ENCODE measurements at regions not wholly inside any gene's neighbourhood (a gene's known extent, or its start where the extent isn't known, plus 50 kb on each side); places are given as distances from the start of the nearest gene placed in this dataset.

DNA sequence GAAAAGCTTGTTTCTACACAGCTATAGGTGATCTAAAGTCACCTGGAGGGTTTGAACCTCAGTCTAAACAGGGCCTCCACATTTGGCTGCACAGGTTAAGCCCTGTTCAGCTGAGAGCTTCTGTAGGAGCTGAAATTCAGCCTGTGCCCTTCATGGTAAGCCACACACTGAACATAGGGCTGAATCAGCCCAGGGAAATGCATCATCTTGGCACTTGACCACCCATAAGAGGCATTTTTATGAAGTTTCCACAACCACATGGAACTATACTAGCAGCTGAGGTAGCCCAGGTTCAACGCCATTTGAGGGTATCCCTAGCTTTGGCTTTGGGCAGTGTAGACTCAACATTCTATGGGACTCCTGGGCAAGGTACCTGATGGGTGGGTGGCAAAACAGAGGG lies 126.8 kb downstream of the FAM174B start:
- no peaks in the 10 kb centered on the region for H3K9me3 ChIP-seq (ENCODE audit: insufficient read depth, low read depth, low read length)
- H3K27me3 ChIP-seq (ENCODE audit: insufficient read depth, low read length): peaks cover 6% of the 10 kb centered on the region
- no peak overlapping the region for H3K4me2 ChIP-seq (ENCODE audit: low read length)
- Mint-ChIP-seq H3K27me3 (ENCODE audit: low read depth, unreplicated experiment) (peaks cover 29% of the 10 kb centered on the region), H3K4me3 (ENCODE audit: unreplicated experiment) (no peak overlapping the region), H3K4me1 (ENCODE audit: low read depth, unreplicated experiment) (no peaks in the 10 kb centered on the region), H3K9me3 (ENCODE audit: unreplicated experiment) (peaks cover 10% of the 10 kb centered on the region), H3K27ac (ENCODE audit: unreplicated experiment) (no peak overlapping the region), H3K36me3 (ENCODE audit: low read depth, unreplicated experiment) (peaks cover 2% of the 10 kb centered on the region)
- H3K4me1 ChIP-seq (ENCODE audit: insufficient read depth, low read length): no peaks in the 10 kb centered on the region
- no peak overlapping the region for H2AFZ ChIP-seq (ENCODE audit: low read depth, low read length)
- H3K27ac ChIP-seq (ENCODE audit: low read depth, low read length): no peak overlapping the region
- H3K9ac ChIP-seq (ENCODE audit: low read length): no peak overlapping the region
- no peaks in the 10 kb centered on the region for H3K79me2 ChIP-seq (ENCODE audit: insufficient read depth, low read length)
- DNase-seq (ENCODE audit: low read depth): peak; percentile 27
- no peak overlapping the region for H3K4me3 ChIP-seq (ENCODE audit: insufficient read depth, low read depth, low read length)
- H3K36me3 ChIP-seq (ENCODE audit: insufficient read depth, low read length): no peaks in the 10 kb centered on the region
- H4K20me1 ChIP-seq (ENCODE audit: insufficient read depth, low read length): no peaks in the 10 kb centered on the region
- no peak for FAIRE-seq
- TF ChIP-seq, protein P1, sequence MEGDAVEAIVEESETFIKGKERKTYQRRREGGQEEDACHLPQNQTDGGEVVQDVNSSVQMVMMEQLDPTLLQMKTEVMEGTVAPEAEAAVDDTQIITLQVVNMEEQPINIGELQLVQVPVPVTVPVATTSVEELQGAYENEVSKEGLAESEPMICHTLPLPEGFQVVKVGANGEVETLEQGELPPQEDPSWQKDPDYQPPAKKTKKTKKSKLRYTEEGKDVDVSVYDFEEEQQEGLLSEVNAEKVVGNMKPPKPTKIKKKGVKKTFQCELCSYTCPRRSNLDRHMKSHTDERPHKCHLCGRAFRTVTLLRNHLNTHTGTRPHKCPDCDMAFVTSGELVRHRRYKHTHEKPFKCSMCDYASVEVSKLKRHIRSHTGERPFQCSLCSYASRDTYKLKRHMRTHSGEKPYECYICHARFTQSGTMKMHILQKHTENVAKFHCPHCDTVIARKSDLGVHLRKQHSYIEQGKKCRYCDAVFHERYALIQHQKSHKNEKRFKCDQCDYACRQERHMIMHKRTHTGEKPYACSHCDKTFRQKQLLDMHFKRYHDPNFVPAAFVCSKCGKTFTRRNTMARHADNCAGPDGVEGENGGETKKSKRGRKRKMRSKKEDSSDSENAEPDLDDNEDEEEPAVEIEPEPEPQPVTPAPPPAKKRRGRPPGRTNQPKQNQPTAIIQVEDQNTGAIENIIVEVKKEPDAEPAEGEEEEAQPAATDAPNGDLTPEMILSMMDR (IDR thresholded peaks at IDR 0.05; ENCODE audit: insufficient read depth, low read depth, low read length): no peak
- TF ChIP-seq EZH2 (IDR thresholded peaks at IDR 0.05; ENCODE audit: insufficient read depth, low read length): no peak

DNA sequence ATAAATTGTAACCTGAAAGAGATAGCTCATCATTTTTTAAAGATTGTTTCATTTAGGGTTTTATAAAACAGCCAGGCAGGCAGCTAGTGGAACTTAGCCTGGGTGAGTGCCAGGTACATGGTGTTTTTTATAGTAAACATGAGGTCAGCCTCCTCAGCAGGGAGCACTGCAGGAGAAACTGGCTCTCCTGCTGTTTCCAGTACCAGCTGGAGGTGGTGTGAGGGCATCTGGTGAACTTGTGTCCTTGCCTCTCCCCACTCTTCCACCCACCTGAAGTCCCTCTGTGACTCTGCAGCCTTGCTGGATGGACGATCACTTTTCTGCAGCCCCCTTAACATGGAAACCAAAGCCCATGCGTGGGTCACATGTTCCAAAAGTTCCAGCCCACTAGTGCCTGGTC lies 128.4 kb downstream of the FAM174B start:
- FAIRE-seq (no peak), DNase-seq (ENCODE audit: low read depth) (no peak)
- Mint-ChIP-seq H3K4me3 (ENCODE audit: unreplicated experiment) (no peak overlapping the region), H3K9me3 (ENCODE audit: unreplicated experiment) (peaks cover 10% of the 10 kb centered on the region), H3K4me1 (ENCODE audit: low read depth, unreplicated experiment) (no peaks in the 10 kb centered on the region), H3K27ac (ENCODE audit: unreplicated experiment) (no peak overlapping the region), H3K36me3 (ENCODE audit: low read depth, unreplicated experiment) (peaks cover 2% of the 10 kb centered on the region), H3K27me3 (ENCODE audit: low read depth, unreplicated experiment) (peaks cover 29% of the 10 kb centered on the region)
- Histone ChIP-seq H3K79me2 (ENCODE audit: insufficient read depth, low read length) (no peaks in the 10 kb centered on the region), H3K4me1 (ENCODE audit: insufficient read depth, low read length) (no peaks in the 10 kb centered on the region), H4K20me1 (ENCODE audit: insufficient read depth, low read length) (no peaks in the 10 kb centered on the region), H2AFZ (ENCODE audit: low read depth, low read length) (no peak overlapping the region), H3K27ac (ENCODE audit: low read depth, low read length) (no peak overlapping the region), H3K36me3 (ENCODE audit: insufficient read depth, low read length) (no peaks in the 10 kb centered on the region), H3K27me3 (ENCODE audit: insufficient read depth, low read length) (peaks cover 6% of the 10 kb centered on the region), H3K4me2 (ENCODE audit: low read length) (no peak overlapping the region), H3K4me3 (ENCODE audit: insufficient read depth, low read depth, low read length) (no peak overlapping the region), H3K9ac (ENCODE audit: low read length) (no peak overlapping the region), H3K9me3 (ENCODE audit: insufficient read depth, low read depth, low read length) (no peaks in the 10 kb centered on the region)
- TF ChIP-seq EZH2 (IDR thresholded peaks at IDR 0.05; ENCODE audit: insufficient read depth, low read length): no peak
- TF ChIP-seq, protein P1 (IDR thresholded peaks at IDR 0.05; ENCODE audit: insufficient read depth, low read depth, low read length): no peak

DNA sequence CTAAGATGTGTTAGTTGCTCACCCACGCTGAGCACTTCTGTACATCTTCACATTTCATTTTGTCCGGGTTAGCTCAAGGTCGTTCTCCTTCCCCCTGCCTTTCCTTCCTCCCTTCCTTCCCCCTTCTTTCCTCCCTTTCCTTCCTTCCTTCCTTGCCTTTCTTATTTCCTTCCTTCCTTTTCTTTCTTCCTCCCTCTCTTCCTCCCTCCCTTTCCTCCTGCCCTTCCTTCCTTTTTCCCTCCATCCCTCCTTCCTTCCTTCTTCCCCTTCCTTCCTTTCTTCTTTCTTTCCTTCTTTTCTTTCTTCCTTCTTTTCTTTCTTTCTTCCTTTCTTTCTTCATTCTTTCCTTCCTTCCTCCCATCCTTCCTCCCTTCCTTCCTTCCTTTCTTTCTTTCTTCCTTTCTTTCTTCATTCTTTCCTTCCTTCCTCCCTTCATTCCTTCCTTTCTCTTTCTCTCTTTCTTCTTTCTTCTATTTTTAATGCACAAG lies 129.8 kb downstream of the FAM174B start:
- no peak for FAIRE-seq
- H3K27me3 Mint-ChIP-seq (ENCODE audit: low read depth, unreplicated experiment): peaks cover 18% of the 10 kb centered on the region
- Histone ChIP-seq H3K79me2 (ENCODE audit: insufficient read depth, low read length) (no peaks in the 10 kb centered on the region), H3K4me2 (ENCODE audit: low read length) (no peak overlapping the region), H4K20me1 (ENCODE audit: insufficient read depth, low read length) (no peaks in the 10 kb centered on the region), H3K4me1 (ENCODE audit: insufficient read depth, low read length) (no peaks in the 10 kb centered on the region), H2AFZ (ENCODE audit: low read depth, low read length) (no peak overlapping the region), H3K9ac (ENCODE audit: low read length) (no peak overlapping the region), H3K27ac (ENCODE audit: low read depth, low read length) (no peak overlapping the region), H3K4me3 (ENCODE audit: insufficient read depth, low read depth, low read length) (no peak overlapping the region), H3K27me3 (ENCODE audit: insufficient read depth, low read length) (peaks cover 4% of the 10 kb centered on the region), H3K36me3 (ENCODE audit: insufficient read depth, low read length) (no peaks in the 10 kb centered on the region), H3K9me3 (ENCODE audit: insufficient read depth, low read depth, low read length) (no peaks in the 10 kb centered on the region)
- H3K4me1 Mint-ChIP-seq (ENCODE audit: low read depth, unreplicated experiment): no peaks in the 10 kb centered on the region
- H3K4me3 Mint-ChIP-seq (ENCODE audit: unreplicated experiment): no peak overlapping the region
- peaks cover 6% of the 10 kb centered on the region for H3K9me3 Mint-ChIP-seq (ENCODE audit: unreplicated experiment)
- DNase-seq (ENCODE audit: low read depth): no peak
- no peaks in the 10 kb centered on the region for H3K36me3 Mint-ChIP-seq (ENCODE audit: low read depth, unreplicated experiment)
- H3K27ac Mint-ChIP-seq (ENCODE audit: unreplicated experiment): no peak overlapping the region
- TF ChIP-seq, protein P1 (IDR thresholded peaks at IDR 0.05; ENCODE audit: insufficient read depth, low read depth, low read length): no peak
- no peak for TF ChIP-seq EZH2 (IDR thresholded peaks at IDR 0.05; ENCODE audit: insufficient read depth, low read length)

Data from astrocyte (in vitro differentiated cells and primary cell).